Sigmoid colon (tissue), 4 donors: ENCODE measurements at regions not wholly inside any gene's neighbourhood (a gene's known extent, or its start where the extent isn't known, plus 50 kb on each side); places are given as distances from the start of the nearest gene placed in this dataset.

Source experiments
- EP300 ChIP-seq, 4 donors: sonication (generic); formaldehyde crosslinking; IDR thresholded peaks; one replicate each; pipeline ENCODE4 v1.6.1; 2017; ENCODE audit warnings: antibody characterized with exemption in 4 of 4
- POLR2AphosphoS5 ChIP-seq, 4 donors: sonication (generic); formaldehyde crosslinking; IDR thresholded peaks; one replicate each; pipeline ENCODE4 v1.6.1; 2017; ENCODE audit warnings: antibody characterized with exemption in 4 of 4
- TF ChIP-seq, protein P1 (sequence below), 4 experiments: fragments of 450-650 bp in 3 of 4; fragments of 200-600 bp in 1 of 4; IDR thresholded peaks; one replicate each; pipeline ENCODE4 v1.5.1; 2016 to 2019; ENCODE audit warnings: antibody characterized with exemption in 4 of 4, mild to moderate bottlenecking in 3 of 4, moderate library complexity in 2 of 4

DNA sequence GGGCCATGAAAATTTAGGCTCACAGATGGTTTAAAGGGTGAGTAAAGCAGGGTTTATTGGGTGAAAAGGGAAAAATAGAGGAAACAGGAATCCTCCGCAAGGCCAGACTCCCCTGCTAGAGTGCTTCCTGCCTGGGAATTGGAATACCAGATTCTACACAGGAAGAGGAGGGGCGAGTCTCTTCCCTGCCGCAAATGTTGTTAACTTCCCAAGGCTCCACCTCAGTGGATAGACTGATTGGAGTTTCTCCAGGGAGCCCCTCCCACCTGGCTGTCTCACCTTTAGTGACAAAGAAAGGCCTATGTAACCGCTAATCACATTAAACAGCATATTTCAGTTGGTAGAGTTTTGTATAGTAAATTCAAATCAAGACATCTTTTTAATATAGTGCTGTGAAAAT is 1450.1 kb downstream of the KCNT2 start:
- TF ChIP-seq, protein P1, sequence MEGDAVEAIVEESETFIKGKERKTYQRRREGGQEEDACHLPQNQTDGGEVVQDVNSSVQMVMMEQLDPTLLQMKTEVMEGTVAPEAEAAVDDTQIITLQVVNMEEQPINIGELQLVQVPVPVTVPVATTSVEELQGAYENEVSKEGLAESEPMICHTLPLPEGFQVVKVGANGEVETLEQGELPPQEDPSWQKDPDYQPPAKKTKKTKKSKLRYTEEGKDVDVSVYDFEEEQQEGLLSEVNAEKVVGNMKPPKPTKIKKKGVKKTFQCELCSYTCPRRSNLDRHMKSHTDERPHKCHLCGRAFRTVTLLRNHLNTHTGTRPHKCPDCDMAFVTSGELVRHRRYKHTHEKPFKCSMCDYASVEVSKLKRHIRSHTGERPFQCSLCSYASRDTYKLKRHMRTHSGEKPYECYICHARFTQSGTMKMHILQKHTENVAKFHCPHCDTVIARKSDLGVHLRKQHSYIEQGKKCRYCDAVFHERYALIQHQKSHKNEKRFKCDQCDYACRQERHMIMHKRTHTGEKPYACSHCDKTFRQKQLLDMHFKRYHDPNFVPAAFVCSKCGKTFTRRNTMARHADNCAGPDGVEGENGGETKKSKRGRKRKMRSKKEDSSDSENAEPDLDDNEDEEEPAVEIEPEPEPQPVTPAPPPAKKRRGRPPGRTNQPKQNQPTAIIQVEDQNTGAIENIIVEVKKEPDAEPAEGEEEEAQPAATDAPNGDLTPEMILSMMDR (IDR thresholded peaks at IDR 0.05) = no peak
- no peak for TF ChIP-seq EP300 (IDR thresholded peaks at IDR 0.05)
- no peak for TF ChIP-seq POLR2AphosphoS5 (IDR thresholded peaks at IDR 0.05)
